HG02759 (cell line): ENCODE measurements at regions not wholly inside any gene's neighbourhood (a gene's known extent, or its start where the extent isn't known, plus 50 kb on each side); places are given as distances from the start of the nearest gene placed in this dataset.
A peak's percentile ranks its signal among the peaks of the same experiment; 100 is the strongest.

Experiments used
- ATAC-seq: cut with Tn5 transposase; IDR thresholded peaks from one replicate; pipeline ENCODE4 v1.9.1; 2021; ENCODE audit warnings: mild to moderate bottlenecking, moderate library complexity; ENCODE audit not compliant: unreplicated experiment

- no peak for ATAC-seq
Observed at GRCh38 chr3:88209356-88209755, 59.6 kb downstream of the C3orf38 start.

GRCh38 chr3:88211096-88211890, 61.5 kb downstream of the C3orf38 start:
- no peak for ATAC-seq

GRCh38 chr3:88219138-88219792, 69.5 kb downstream of the C3orf38 start:
- peak; percentile 86 for ATAC-seq

GRCh38 chr3:88220126-88220525, 70.4 kb downstream of the C3orf38 start:
- ATAC-seq = no peak

GRCh38 chr3:88221726-88222125, 72.0 kb downstream of the C3orf38 start:
- no peak for ATAC-seq

GRCh38 chr3:88222343-88222742, 72.6 kb downstream of the C3orf38 start:
- no peak for ATAC-seq

GRCh38 chr3:88225326-88226008, 75.7 kb downstream of the C3orf38 start:
- ATAC-seq = no peak

DNA sequence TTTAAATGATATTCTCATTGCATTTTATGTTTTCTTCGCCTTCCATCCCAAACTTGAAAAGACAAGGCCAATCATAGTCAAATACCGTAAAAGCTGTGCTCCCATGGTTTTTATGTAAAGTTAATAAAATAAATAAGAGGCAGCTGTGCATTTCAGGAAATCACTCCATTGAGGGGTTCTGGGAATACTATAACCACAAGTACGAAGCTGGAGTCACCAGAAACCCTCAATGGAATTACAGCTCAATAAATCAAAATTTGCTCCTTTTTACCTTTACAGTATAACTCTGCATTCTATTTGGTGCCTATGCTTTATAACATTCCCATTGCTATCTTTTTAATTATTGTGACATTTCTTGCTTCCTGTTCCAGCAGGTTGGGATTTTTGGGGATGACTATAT, 77.2 kb downstream of the C3orf38 start:
- no peak for ATAC-seq

- no peak for ATAC-seq
Observed at GRCh38 chr3:88230638-88231037, 80.9 kb downstream of the C3orf38 start.

DNA sequence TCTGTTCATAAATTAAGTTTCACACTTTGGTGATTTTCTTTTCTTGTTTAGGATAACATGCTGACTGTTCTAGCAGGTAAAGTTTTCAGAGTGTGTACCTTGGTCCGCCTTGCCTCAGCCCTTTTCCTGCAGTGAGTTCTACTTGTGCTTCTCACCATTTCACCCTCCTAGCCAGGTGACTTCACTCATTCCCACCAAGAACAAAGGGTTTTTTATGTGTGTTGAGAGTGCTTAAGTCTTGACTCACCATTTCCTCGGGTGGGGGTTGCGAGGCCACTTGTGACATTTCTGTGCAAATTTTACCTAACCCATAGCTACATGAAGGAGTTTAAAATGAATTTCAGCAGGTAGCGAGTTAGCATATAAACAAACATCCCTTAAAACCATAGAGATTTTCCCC, 81.4 kb downstream of the C3orf38 start:
- ATAC-seq = no peak

DNA sequence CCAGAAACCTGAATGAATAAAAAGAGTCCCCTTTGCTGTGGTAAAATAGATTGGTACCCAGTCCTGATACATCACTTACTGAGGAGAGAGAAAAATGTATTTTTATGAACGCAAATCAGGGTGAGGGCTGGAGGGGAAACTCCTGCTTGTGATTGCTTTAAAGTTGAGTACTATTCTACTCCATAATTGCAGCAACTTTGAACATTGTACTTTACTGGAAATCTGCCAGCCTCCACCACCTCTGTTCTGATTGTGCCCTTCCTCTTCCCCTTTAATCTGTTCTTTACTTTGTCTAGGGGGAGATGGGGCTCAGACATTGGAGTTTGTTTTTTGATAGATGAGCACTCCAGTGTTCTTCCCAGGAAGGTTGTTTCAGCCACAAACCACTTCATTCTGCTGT, 81.9 kb downstream of the C3orf38 start:
- ATAC-seq = no peak

- ATAC-seq = no peak
Observed at GRCh38 chr3:88235102-88235501, 85.3 kb downstream of the C3orf38 start.

DNA sequence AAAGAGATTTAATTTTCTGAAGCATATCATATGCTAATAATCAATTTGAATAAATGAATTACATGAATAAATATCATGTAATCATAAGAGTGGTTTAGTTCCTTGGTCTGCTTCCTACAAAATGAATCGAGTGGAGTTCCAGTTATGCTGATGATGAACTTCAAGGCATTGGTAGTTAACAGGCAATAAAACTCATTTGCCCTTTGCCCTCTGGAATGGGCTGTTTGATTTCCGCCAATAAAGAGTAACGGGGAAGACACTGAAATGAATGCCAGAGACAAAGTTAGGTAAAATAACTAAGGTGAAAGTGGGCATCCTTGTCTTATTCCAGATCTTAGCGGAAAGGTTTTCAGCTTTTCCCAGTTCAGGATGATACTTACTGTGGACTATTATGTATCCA, 90.1 kb downstream of the C3orf38 start:
- no peak for ATAC-seq

GRCh38 chr3:88248658-88249057, 98.9 kb downstream of the C3orf38 start:
- ATAC-seq = peak; percentile 66

GRCh38 chr3:88259045-88259444, 109.3 kb downstream of the C3orf38 start:
- ATAC-seq = no peak

- no peak for ATAC-seq
Observed at GRCh38 chr3:88262527-88262926, 112.8 kb downstream of the C3orf38 start.

DNA sequence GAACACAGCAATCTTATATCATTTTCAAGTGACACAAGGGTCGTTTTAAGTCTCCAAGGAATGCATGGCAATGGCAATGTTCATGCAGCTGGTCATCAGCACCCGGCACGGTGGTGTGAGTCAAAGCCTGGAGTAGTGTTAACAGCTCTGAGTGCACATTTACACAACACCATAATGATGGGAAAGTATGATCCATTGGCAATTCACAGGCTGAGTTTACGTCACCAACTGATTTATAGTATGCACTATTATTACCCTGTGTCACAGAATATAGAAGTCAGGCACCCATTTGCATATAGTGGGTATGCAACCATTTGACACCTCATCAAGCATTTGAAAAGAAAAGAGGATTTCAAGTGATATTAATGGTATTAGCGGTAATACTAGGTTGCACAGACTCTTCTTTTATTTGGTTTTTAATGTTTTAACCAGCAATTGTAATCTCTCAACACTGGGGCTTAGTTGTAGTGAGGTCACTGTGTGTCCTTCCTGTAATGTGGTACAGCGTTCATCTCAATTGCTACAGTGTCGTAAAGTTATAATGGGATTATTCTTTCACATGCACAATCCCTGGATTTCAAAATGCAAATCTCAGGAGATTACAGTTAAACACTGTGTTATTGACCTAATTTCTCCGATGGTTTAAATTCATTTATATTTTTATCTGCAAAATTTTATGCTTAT, 113.8 kb downstream of the C3orf38 start:
- no peak for ATAC-seq

- no peak for ATAC-seq
Observed at GRCh38 chr3:88267441-88267840, 117.7 kb downstream of the C3orf38 start.

- ATAC-seq = no peak
Observed at GRCh38 chr3:88267847-88268246, 118.1 kb downstream of the C3orf38 start.

DNA sequence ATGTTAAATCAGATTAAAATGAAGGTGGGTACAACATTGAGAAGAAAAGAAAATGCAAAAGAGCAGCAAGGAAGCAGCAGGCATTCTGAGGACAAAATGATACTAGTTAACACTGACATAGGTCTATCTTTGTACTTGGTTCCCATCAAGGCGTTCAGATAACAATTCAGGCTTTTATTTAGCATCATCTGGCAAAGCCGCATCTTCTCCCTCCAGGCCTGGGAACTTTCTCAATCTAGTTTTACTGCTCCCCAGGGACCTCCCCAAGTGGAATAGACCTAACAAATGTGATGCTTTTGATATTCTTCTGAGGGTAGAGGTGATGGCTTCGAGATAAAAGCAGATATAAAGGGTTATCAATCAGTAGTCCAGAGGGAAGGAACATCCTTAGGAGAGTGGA, 130.6 kb downstream of the C3orf38 start:
- ATAC-seq = no peak

GRCh38 chr3:88282528-88283241, 132.9 kb downstream of the C3orf38 start:
- no peak for ATAC-seq
